GM12878 (cell line): ENCODE measurements at regions not wholly inside any gene's neighbourhood (a gene's known extent, or its start where the extent isn't known, plus 50 kb on each side); places are given as distances from the start of the nearest gene placed in this dataset.

Experiments used
- ATF7 ChIP-seq: fragments of 450-650 bp; IDR thresholded peaks from 2 replicates; pipeline ENCODE4 v1.6.1; 2016; ENCODE audit warnings: low read depth, mild to moderate bottlenecking
- BACH1 ChIP-seq: fragments of 450-650 bp; IDR thresholded peaks from 2 replicates; pipeline ENCODE4 v1.6.1; 2017; ENCODE audit warnings: mild to moderate bottlenecking, borderline replicate concordance
- CHD1 ChIP-seq: IDR thresholded peaks from 2 replicates; pipeline ENCODE4 v1.6.1; 2012; ENCODE audit warnings: low read depth, low read length, improper control_type of control experiment
- CTCF ChIP-seq, 3 experiments: IDR thresholded peaks in 2 of 3; conservative IDR thresholded peaks in 1 of 3; 2 replicates each; pipeline ENCODE4 v1.5.1; 2011; ENCODE audit warnings: low read depth in 3 of 3, low read length in 3 of 3, mild to moderate bottlenecking in 3 of 3, control low read depth in 2 of 3, moderate library complexity in 2 of 3, inconsistent platforms in 1 of 3, mixed read lengths in 1 of 3; ENCODE audit not compliant: control insufficient read depth in 2 of 3, insufficient read depth in 1 of 3; ENCODE audit errors: extremely low read depth in 1 of 3
- GABPA ChIP-seq: IDR thresholded peaks from 2 replicates; pipeline ENCODE4 v1.6.1; 2014; ENCODE audit warnings: antibody characterized with exemption, low read depth, mild to moderate bottlenecking, inconsistent platforms
- JUND ChIP-seq: IDR thresholded peaks from 2 replicates; pipeline ENCODE4 v1.6.1; 2012; ENCODE audit warnings: low read depth, mild to moderate bottlenecking, low read length, improper control_type of control experiment, moderate library complexity
- REST ChIP-seq: IDR thresholded peaks from 2 replicates; pipeline ENCODE4 v1.6.1; 2012; ENCODE audit warnings: mild to moderate bottlenecking, low read depth, low read length
- TCF7 ChIP-seq: IDR thresholded peaks from 2 replicates; pipeline ENCODE4 v1.6.1; 2014; ENCODE audit warnings: antibody characterized with exemption, borderline replicate concordance
- ZBTB11 ChIP-seq: fragments of 450-650 bp; formaldehyde crosslinking; IDR thresholded peaks from 2 replicates; pipeline ENCODE4 v1.5.0; 2022; ENCODE audit warnings: mild to moderate bottlenecking, missing genetic modification characterization

- TF ChIP-seq REST (no peak), BACH1 (no peak), GABPA (no peak), CTCF (IDR thresholded peaks at IDR 0.05 in 2 of 3, conservative IDR thresholded peaks at IDR 0.05 in 1 of 3; ENCODE audit: control insufficient read depth in 2 of 3, extremely low read depth in 1 of 3, insufficient read depth in 1 of 3, low read depth in 3 of 3, low read length in 3 of 3) (no peak), JUND (no peak), CHD1 (no peak), ATF7 (no peak), TCF7 (no peak), ZBTB11 (CRISPR knock-in tag) (no peak)
Measured at GRCh38 chrX:8404926-8405325, 59.7 kb upstream of the VCX3B start.
